ENCODE measurements at regions not wholly inside any gene's neighbourhood (a gene's known extent, or its start where the extent isn't known, plus 50 kb on each side); places are given as distances from the start of the nearest gene placed in this dataset.

DNA sequence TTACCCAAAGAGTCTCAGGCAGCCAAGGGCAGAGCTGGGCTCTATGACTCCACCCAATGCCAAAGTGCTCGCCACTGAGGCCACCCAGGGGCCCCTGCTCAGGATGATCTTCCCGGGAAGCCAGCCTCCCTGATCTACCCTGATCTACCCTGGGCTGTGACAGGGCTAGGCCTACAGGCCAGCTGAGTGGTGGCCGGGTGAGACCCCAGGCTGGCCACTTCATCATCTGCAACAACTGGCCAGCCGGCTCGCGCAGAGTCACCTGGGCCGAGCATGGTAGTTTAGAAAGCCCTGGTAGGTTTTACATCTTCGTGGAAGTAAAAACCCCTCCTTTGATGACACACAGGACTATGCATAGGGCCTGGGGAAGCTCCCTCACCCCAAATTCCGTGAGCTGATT is 276.3 kb downstream of the NDUFA10 start:
- H3K79me2 ChIP-seq (ENCODE audit: control insufficient read depth, insufficient read depth, low read length), result no peaks in the 10 kb centered on the region
- no peak overlapping the region for H2AFZ ChIP-seq (ENCODE audit: control insufficient read depth, low read length)
- H3K36me3 ChIP-seq (ENCODE audit: control insufficient read depth in 2 of 2, extremely low read depth in 1 of 2, insufficient read depth in 2 of 2, low read length in 2 of 2), result no peaks in the 10 kb centered on the region
- no peak overlapping the region for H3K27ac ChIP-seq (ENCODE audit: control insufficient read depth, insufficient read depth, low read length)
- no peaks in the 10 kb centered on the region for H3K4me1 ChIP-seq (ENCODE audit: control insufficient read depth, extremely low read depth, insufficient read depth, low read length)
- H3K9ac ChIP-seq (ENCODE audit: control insufficient read depth, extremely low read depth, insufficient read depth, low read length), result no peak overlapping the region
- FAIRE-seq, result no peak
- dilution Hi-C loops (cut with MboI; ENCODE audit: extremely low pct_ligation_motif_present, low sequenced_read_pairs), result no loop called here
- TF ChIP-seq, protein P1, sequence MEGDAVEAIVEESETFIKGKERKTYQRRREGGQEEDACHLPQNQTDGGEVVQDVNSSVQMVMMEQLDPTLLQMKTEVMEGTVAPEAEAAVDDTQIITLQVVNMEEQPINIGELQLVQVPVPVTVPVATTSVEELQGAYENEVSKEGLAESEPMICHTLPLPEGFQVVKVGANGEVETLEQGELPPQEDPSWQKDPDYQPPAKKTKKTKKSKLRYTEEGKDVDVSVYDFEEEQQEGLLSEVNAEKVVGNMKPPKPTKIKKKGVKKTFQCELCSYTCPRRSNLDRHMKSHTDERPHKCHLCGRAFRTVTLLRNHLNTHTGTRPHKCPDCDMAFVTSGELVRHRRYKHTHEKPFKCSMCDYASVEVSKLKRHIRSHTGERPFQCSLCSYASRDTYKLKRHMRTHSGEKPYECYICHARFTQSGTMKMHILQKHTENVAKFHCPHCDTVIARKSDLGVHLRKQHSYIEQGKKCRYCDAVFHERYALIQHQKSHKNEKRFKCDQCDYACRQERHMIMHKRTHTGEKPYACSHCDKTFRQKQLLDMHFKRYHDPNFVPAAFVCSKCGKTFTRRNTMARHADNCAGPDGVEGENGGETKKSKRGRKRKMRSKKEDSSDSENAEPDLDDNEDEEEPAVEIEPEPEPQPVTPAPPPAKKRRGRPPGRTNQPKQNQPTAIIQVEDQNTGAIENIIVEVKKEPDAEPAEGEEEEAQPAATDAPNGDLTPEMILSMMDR (optimal IDR thresholded peaks at IDR 0.05 in 1 of 3, IDR thresholded peaks at IDR 0.05 in 1 of 3, conservative IDR thresholded peaks at IDR 0.05 in 1 of 3; ENCODE audit: extremely low read depth in 1 of 3, insufficient read depth in 2 of 3, low read length in 3 of 3), result no peak
- TF ChIP-seq EZH2 (IDR thresholded peaks at IDR 0.05; ENCODE audit: low read length), result no peak
- no peak overlapping the region for H3K4me2 ChIP-seq (ENCODE audit: control insufficient read depth, extremely low read depth, insufficient read depth, low read depth, low read length)
- H4K20me1 ChIP-seq (ENCODE audit: control insufficient read depth, extremely low read depth, insufficient read depth, low read length), result no peaks in the 10 kb centered on the region
- H3K9me1 ChIP-seq (ENCODE audit: control insufficient read depth, extremely low read depth, insufficient read depth, low read length), result no peaks in the 10 kb centered on the region
- DNase-seq (ENCODE audit: low read depth, low spot score), result no peak
- no peak overlapping the region for H3K4me3 ChIP-seq (ENCODE audit: control insufficient read depth in 2 of 3, extremely low read depth in 1 of 3, insufficient read depth in 2 of 3, low read depth in 1 of 3, low read length in 3 of 3)
- H3K9me3 ChIP-seq (ENCODE audit: control insufficient read depth, low read depth, low read length), result no peaks in the 10 kb centered on the region
- peaks cover 5% of the 10 kb centered on the region for H3K27me3 ChIP-seq (ENCODE audit: control insufficient read depth, extremely low read depth, insufficient read depth, low read length)

DNA sequence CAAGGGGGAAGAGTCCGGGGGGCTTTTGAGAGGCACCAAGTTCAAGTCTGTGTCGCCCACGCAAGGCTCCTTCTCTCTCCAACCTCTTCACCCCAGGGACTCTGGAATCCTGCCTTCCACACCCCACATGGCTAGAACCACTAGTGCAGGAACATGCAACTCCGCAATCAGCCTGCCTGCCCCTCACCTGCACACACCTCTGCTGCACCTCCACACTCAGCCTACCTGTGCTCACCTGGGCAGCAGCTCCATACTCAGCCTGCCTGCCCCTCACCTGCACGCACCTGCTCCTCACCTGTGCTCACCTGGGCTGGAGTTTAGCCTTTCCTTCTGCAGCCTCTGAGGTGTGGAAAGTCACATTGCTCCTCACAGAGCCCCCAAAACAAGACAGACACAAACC is 277.4 kb downstream of the NDUFA10 start:
- Histone ChIP-seq H3K4me1 (ENCODE audit: control insufficient read depth, extremely low read depth, insufficient read depth, low read length) (no peaks in the 10 kb centered on the region), H4K20me1 (ENCODE audit: control insufficient read depth, extremely low read depth, insufficient read depth, low read length) (no peaks in the 10 kb centered on the region), H3K9me1 (ENCODE audit: control insufficient read depth, extremely low read depth, insufficient read depth, low read length) (no peaks in the 10 kb centered on the region), H3K4me3 (ENCODE audit: control insufficient read depth in 2 of 3, extremely low read depth in 1 of 3, insufficient read depth in 2 of 3, low read depth in 1 of 3, low read length in 3 of 3) (no peak overlapping the region), H3K9ac (ENCODE audit: control insufficient read depth, extremely low read depth, insufficient read depth, low read length) (no peak overlapping the region), H3K4me2 (ENCODE audit: control insufficient read depth, extremely low read depth, insufficient read depth, low read depth, low read length) (no peak overlapping the region), H3K79me2 (ENCODE audit: control insufficient read depth, insufficient read depth, low read length) (no peaks in the 10 kb centered on the region), H2AFZ (ENCODE audit: control insufficient read depth, low read length) (no peak overlapping the region), H3K36me3 (ENCODE audit: control insufficient read depth in 2 of 2, extremely low read depth in 1 of 2, insufficient read depth in 2 of 2, low read length in 2 of 2) (no peaks in the 10 kb centered on the region), H3K27ac (ENCODE audit: control insufficient read depth, insufficient read depth, low read length) (no peak overlapping the region), H3K27me3 (ENCODE audit: control insufficient read depth, extremely low read depth, insufficient read depth, low read length) (peaks cover 5% of the 10 kb centered on the region), H3K9me3 (ENCODE audit: control insufficient read depth, low read depth, low read length) (no peaks in the 10 kb centered on the region)
- TF ChIP-seq EZH2 (IDR thresholded peaks at IDR 0.05; ENCODE audit: low read length), result no peak
- TF ChIP-seq, protein P1 (optimal IDR thresholded peaks at IDR 0.05 in 1 of 3, IDR thresholded peaks at IDR 0.05 in 1 of 3, conservative IDR thresholded peaks at IDR 0.05 in 1 of 3; ENCODE audit: extremely low read depth in 1 of 3, insufficient read depth in 2 of 3, low read length in 3 of 3), result no peak
- dilution Hi-C loops (cut with MboI; ENCODE audit: extremely low pct_ligation_motif_present, low sequenced_read_pairs), result no loop called here
- no peak for DNase-seq (ENCODE audit: low read depth, low spot score)
- FAIRE-seq, result no peak

Measured in keratinocyte (primary cell).